ENCODE measurements at regions not wholly inside any gene's neighbourhood (a gene's known extent, or its start where the extent isn't known, plus 50 kb on each side); places are given as distances from the start of the nearest gene placed in this dataset.
"Not testable (repeated sequence)": the region's sequence is repeated elsewhere in the genome, so short reads cannot be mapped to it uniquely, and the experiment has no call there.

DNA sequence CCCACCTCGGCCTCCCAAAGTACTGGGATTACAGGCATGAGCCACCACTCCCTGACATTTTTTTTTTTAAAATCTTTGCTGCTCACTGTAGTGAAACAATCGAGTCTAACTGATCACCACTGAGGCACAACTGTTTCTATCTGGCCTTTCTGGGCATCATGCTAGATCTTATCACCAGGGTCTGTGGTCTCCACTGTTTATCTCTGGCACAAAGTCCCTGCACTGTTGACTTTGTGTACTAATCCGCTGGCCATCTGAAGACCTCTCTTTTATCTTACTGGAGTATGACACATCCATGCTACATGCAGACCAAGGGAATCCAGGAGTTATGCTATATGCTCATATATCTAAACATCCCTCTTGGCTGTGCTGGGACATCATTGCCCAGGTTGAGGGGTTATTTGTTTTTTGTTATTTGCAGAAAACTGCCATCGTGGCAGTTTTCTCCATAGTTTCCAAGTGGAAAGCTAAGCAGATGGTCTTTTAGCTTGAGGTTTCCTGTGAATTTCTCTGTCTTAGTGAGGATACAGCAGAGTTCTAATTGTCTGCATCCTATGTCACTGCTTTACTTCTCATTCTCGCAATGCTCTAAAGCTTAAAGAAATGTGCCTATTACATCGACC, 456.9 kb downstream of the CCER1 start:
- DNase-seq: no peak

DNA sequence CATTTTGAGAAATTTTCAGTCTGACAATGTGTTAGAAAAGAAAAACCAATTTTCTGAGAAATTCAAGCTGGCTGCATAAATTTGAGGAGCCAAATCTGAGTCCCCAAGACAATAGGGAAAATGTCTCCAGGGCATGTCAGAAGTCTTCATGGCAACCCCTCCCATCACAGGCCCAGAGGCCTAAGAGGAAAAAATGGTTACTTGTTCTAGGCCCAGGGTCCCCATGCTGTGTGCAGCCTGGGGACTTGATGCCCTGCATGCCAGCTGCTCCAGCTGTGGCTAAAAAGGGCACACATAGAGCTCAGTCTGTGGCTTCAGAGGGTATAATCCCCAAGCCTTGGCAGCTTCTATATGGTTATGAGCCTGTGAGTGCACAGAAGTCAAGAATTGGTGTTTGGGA, 464.6 kb downstream of the CCER1 start:
- DNase-seq: no peak

DNA sequence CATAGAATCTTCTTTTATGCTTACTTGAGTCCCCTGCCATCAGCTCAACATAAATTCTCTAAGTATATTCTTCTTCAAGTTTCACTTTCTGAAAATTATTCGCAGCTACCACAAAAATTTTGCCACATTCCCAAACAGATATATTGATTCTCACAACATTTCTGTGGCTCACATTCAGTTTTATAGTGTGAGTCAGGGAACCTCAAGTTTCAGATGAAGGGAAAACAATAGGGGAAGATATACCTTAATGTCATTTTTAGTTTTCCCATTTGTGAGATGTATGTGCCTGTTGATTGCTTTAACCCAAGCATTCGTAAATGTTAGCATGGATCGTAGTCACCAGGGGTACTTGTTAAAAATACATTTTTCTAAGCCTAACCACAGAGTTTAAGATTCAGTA, 465.8 kb downstream of the CCER1 start:
- DNase-seq: no peak

DNA sequence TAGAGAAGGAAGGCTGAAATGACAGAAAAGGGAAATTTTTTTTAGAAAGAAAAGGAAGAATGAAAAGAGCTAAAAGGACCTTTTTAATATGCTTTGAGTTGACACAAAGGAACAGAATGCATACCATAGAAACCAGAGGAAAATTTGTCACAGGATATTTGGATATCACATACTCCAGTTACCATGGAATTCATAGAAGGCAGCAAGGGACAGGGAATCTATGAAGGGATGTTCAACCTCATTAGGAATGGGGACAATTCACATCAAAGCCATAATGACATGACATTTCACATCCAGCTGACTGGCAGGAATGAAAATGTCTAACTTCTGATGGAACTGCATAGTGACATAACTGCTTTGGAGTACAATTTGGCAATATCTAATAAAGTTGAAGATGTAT, 469.4 kb downstream of the CCER1 start:
- DNase-seq: no peak

- DNase-seq: no peak
Observed at GRCh38 chr12:90484094-90484493, 470.9 kb downstream of the CCER1 start.

DNA sequence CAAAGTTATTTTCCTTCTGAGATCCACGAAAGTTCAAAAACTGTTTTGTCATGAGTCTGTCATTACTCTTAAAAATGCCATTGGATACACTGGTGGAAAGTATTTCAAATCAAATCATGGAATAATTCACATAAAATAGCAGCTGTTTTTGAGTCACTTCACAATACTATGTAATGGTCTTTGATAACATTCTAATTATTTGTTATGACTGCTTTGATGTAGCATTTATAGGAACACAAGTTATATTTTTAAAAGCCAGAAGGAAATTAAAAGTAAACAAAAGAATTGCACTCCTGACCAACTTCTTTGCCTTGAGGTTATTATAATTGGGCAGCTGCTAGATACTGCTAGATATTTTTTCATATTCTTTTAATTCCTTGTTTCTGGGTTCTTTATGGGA, 473.2 kb downstream of the CCER1 start:
- DNase-seq: no peak

GRCh38 chr12:90479237-90479636, 475.7 kb downstream of the CCER1 start:
- DNase-seq: no peak

DNA sequence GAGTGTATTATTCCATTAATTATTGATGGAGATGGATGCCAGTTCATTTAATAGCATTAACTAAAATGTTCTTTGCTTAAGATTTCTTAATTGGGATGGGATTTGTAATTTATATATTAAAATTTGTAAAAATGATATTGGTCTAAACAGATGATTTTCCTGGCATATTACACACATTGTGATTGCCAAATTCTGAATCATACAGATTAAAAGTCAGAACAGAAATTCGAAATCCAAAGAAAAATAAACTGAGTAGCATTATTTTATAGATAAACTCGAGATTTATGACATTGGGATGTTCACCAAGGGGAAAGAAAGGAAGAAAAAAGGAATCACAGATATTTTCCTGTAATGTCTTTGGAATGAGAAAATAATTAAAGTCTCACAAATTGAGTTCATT, 481.1 kb downstream of the CCER1 start:
- DNase-seq: no peak

GRCh38 chr12:90460681-90461080, 494.3 kb downstream of the CCER1 start:
- DNase-seq: no peak

- DNase-seq: no peak
Observed at GRCh38 chr12:90456248-90456647, 498.7 kb downstream of the CCER1 start.

- DNase-seq: no peak
Observed at GRCh38 chr12:90455756-90456155, 499.2 kb downstream of the CCER1 start.

- no peak for DNase-seq
Observed at GRCh38 chr12:90449611-90450010, 505.4 kb downstream of the CCER1 start.

GRCh38 chr12:90443466-90443865, 511.5 kb downstream of the CCER1 start:
- not testable (repeated sequence) for DNase-seq

DNA sequence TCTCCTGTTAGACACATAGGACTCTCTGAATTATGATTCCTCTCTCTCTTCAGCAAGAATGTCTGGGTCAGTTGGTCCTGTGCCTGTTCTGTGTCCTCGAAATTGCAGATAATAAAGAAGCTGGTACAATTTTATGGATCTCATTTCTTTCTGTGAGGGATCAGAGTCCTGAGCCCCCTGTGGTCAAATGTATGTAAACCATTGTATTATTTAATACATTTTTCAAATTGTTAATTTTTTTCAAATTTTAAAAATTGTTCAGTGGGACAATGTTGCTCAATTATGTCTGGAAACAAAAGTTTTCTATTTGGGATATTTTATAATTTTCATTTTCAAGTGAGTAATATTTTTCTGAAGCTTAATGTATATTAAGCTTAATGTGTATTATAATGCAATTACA, 513.5 kb downstream of the CCER1 start:
- no peak for DNase-seq

DNA sequence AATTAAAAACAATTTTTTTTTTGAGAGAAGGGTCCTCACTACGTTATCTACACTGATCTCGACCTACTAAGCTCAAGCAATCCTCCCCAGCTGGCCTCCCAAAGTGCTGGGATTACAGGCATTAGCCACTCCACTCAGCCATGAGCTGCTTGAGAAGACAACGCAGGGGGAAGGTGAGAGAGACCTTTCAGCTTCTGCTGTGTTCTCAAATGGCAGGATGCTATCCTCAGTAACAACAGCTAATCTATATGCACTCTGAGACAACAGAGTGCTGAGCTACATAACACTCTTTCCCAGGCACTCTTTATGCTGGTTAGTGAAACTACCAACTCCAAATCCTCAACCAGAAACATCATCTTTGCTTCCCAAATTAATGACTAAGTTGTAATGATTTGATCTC, 526.1 kb downstream of the CCER1 start:
- DNase-seq: no peak

- no peak for DNase-seq
Observed at GRCh38 chr12:90428465-90428864, 526.5 kb downstream of the CCER1 start.

DNA sequence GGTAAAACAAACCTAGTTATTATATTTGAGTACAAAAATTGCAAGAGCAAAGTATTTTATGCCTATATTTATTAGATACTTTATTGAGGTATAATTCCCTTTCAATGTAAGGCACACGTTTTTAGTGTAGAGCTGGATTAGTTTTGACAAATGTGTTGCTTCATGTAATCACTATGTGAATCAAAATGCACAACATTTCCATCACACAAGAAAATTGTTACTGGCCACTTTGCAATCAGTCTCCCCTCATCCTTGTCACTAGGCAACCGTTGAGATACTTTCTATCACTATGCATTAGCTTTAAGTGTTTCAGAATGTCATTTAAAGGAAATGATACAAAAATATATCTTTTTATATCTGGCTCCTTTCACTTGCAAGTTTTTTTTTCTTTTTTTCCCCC, 531.0 kb downstream of the CCER1 start:
- no peak for DNase-seq

DNA sequence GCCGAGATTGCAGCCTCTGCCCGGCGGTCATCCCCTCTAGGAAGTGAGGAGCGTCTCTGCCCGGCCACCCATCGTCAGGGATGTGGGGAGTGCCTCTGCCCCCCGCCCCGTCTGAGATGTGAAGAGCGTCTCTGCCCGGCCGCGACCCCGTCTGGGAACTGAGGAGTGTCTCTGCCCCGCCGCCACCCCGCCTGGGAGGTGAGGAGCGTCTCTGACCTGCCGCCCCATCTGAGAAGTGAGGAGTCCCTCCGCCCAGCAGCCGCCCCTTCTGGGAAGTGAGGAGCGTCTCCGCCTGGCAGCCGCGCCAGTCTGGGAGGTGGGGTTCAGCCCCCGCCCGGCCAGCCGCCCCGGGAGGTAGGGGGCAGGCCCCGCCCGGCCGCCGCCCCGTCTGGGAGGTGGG, 544.0 kb downstream of the CCER1 start:
- DNase-seq: no peak

DNA sequence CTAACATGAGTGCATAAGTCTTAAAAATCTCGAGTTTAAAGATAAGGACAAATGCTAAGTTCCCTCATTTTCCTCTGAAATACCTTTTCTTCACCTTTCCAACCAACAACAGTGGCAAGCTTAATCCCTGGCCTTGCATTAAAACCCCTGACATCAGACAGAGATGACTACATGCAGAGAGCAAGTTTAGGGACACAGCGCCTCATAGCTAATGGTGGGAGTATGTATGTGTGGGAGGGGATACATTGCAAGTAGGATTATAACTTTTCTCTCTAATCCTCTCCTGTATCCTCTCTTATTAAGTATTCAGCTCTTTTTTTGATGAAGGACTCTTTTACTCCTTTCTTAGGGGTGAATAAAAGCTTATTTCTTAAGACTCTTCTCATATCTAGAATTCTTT, 547.1 kb downstream of the CCER1 start:
- peak in 1 of 2 experiments; percentile 0 for DNase-seq

GRCh38 chr12:90404071-90404470, 550.9 kb downstream of the CCER1 start:
- DNase-seq: no peak

DNA sequence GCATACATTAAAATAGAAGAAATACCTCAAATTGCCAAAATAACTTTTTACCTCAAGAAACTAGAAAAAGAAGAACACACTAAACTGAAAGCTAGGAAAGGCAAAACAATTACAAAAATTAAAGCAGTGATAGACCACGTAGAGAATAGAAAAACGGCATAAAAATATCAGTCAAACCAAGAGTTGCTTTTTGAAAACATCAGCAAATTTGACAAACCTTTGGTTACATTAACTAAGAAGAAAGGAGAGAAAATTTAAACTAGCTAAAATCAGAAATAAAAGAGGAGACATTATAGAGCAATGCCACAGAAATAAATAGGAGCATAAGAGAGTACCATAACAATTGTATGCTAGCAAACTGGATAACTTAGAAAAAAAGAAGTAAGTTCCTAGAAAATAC, 553.8 kb downstream of the CCER1 start:
- no peak for DNase-seq

GRCh38 chr12:90399357-90399756, 555.6 kb downstream of the CCER1 start:
- DNase-seq: no peak

DNA sequence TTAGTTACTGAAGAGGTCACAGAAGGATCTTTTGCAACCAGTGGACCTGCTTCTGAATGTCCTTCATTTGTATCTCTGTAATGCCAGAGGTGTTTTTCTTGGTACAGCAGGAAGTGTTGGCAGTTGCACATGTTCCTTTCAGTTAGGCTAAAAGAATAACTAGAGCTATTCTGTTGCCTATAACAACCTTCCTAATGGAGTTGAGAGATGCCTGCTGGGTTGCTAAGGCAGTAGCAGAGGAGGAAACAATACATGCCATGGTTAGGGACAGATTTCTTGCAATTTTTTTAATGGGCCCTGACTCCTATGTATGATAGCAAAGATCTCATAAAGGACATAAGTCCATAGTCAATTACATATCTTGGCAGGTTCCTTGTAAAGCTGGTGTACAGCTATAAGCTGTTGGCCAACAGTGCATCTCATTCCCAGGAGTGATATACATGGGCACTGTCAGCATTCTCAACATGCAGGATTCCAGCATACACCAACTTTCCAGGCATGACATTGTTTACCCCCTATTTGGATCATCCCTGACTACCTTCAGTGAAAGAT, 556.6 kb downstream of the CCER1 start:
- no peak for DNase-seq

GRCh38 chr12:90396556-90396955, 558.4 kb downstream of the CCER1 start:
- no peak for DNase-seq

GRCh38 chr12:90393652-90394051, 561.3 kb downstream of the CCER1 start:
- no peak for DNase-seq
